ENCODE measurements at regions not wholly inside any gene's neighbourhood (a gene's known extent, or its start where the extent isn't known, plus 50 kb on each side); places are given as distances from the start of the nearest gene placed in this dataset.
"Not testable (repeated sequence)": the region's sequence is repeated elsewhere in the genome, so short reads cannot be mapped to it uniquely, and the experiment has no call there.

DNA sequence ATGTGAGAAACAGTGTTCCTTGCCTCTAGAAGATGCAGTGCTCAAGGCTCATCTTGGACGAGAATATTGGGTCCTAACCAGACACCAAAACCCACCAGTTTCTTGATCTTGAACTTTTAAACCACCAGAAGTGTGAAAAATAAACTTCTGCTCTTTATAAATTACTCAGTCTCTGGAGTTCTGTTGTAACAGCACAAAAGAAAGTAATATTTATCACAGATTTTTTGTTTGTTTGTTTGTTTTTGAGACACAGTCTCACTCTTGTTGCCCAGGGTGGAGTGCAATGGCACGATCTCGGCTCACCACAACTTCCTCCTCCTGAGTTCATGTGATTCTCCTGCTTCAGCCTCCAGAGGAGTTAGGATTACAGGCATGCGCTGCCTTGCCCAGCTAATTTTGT is 371.1 kb upstream of the NDST4 start:
- no peak overlapping the region for H3K4me3 ChIP-seq
- 77% methylated on average over 4 of the region's 4 CpGs for WGBS
- H3K9me3 ChIP-seq: no peaks in the 10 kb centered on the region

DNA sequence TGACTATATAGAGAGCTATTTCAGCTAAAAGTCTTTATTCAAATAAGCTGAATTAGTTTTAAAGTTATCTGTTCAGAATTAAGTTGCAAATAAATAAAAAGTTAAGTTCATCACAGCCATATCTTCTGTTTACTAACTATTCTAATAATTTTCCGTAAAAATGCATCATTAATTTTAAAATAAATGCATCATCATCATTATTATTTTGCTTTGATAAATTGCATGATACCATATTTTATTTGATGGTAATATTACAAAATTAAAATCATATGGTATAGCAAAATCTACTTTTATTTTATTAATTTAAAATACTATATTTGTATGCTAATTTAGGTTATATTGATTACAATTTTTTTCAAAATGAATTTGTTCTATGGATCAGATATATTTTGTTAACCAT is 357.3 kb upstream of the NDST4 start:
- no peaks in the 10 kb centered on the region for H3K27me3 ChIP-seq
- TF ChIP-seq EP300 (IDR thresholded peaks at IDR 0.05) (no peak), CTCF (IDR thresholded peaks at IDR 0.05) (no peak), POLR2AphosphoS5 (IDR thresholded peaks at IDR 0.05) (no peak), POLR2A (IDR thresholded peaks at IDR 0.05; ENCODE audit: low read depth) (no peak)
- H3K27ac ChIP-seq (replicated peaks in 1 of 4): no peak overlapping the region
- DNase-seq (ENCODE audit: extremely low spot score): no peak
- no peaks in the 10 kb centered on the region for H3K36me3 ChIP-seq
- intact Hi-C loops (cut with DNase I): no loop called here
- H3K4me3 ChIP-seq: no peak overlapping the region
- no peaks in the 10 kb centered on the region for H3K9me3 ChIP-seq
- no peaks in the 10 kb centered on the region for H3K4me1 ChIP-seq
- 43% methylated on average over 1 of the region's 1 CpG for WGBS

More for the DNA sequence above, 371.1 kb upstream of the NDST4 start:
- no peaks in the 10 kb centered on the region for H3K36me3 ChIP-seq
- DNase-seq (ENCODE audit: extremely low spot score): no peak
- H3K27me3 ChIP-seq: no peaks in the 10 kb centered on the region
- no peak for TF ChIP-seq POLR2AphosphoS5 (IDR thresholded peaks at IDR 0.05)
- TF ChIP-seq POLR2A (IDR thresholded peaks at IDR 0.05; ENCODE audit: low read depth): no peak
- TF ChIP-seq EP300 (IDR thresholded peaks at IDR 0.05): no peak
- no peak for TF ChIP-seq CTCF (IDR thresholded peaks at IDR 0.05)
- H3K4me1 ChIP-seq: no peaks in the 10 kb centered on the region
- no peak overlapping the region for H3K27ac ChIP-seq (replicated peaks in 1 of 4)
- intact Hi-C loops (cut with DNase I): no loop called here

- intact Hi-C loops (cut with DNase I); DNase-seq (ENCODE audit: extremely low spot score); H3K9me3 ChIP-seq; H3K4me1 ChIP-seq; H3K27ac ChIP-seq (replicated peaks in 1 of 4); H3K4me3 ChIP-seq; H3K36me3 ChIP-seq; H3K27me3 ChIP-seq: not testable (repeated sequence)
- WGBS: 86% methylated on average over 4 of the region's 4 CpGs
Measured at GRCh38 chr4:115459301-115459700, 345.9 kb upstream of the NDST4 start.

- Histone ChIP-seq H3K4me1 (no peaks in the 10 kb centered on the region), H3K9me3 (no peaks in the 10 kb centered on the region)
- no peak for DNase-seq (ENCODE audit: extremely low spot score)
Measured at GRCh38 chr4:115456231-115456630, 342.8 kb upstream of the NDST4 start.

DNA sequence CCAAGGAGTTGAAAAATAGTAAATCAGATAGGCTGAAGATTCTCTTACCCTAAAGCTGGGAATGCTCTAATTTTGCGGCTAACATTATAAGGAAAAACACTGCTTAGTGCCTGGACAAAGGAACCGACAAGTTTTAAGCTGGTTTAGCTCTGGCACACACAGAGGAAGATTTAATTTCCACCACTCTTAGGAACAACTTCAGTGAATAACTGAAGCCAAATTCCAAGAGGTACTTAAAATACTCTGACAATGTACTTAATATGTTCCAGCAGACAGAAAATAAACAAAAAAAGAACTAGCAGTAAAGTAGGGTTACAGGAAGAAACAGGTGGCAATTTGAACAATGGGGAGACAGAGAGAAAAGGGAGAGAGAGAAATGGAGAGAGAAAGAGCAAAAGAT is 340.8 kb upstream of the NDST4 start:
- no peak overlapping the region for H3K27ac ChIP-seq (replicated peaks in 1 of 4)
- no peaks in the 10 kb centered on the region for H3K4me1 ChIP-seq
- TF ChIP-seq POLR2A (IDR thresholded peaks at IDR 0.05; ENCODE audit: low read depth) (no peak), EP300 (IDR thresholded peaks at IDR 0.05) (no peak), POLR2AphosphoS5 (IDR thresholded peaks at IDR 0.05) (no peak), CTCF (IDR thresholded peaks at IDR 0.05) (no peak)
- 31% methylated on average over 2 of the region's 2 CpGs for WGBS
- intact Hi-C loops (cut with DNase I): no loop called here
- no peaks in the 10 kb centered on the region for H3K9me3 ChIP-seq
- DNase-seq (ENCODE audit: extremely low spot score): no peak
- no peaks in the 10 kb centered on the region for H3K36me3 ChIP-seq
- no peak overlapping the region for H3K4me3 ChIP-seq
- no peaks in the 10 kb centered on the region for H3K27me3 ChIP-seq

More at GRCh38 chr4:115456231-115456630, 342.8 kb upstream of the NDST4 start:
- TF ChIP-seq CTCF (IDR thresholded peaks at IDR 0.05) (no peak), POLR2A (IDR thresholded peaks at IDR 0.05; ENCODE audit: low read depth) (no peak), POLR2AphosphoS5 (IDR thresholded peaks at IDR 0.05) (no peak), EP300 (IDR thresholded peaks at IDR 0.05) (no peak)
- H3K27me3 ChIP-seq: no peaks in the 10 kb centered on the region
- intact Hi-C loops (cut with DNase I): no loop called here
- no peaks in the 10 kb centered on the region for H3K36me3 ChIP-seq
- WGBS: 74% methylated on average over 1 of the region's 1 CpG
- no peak overlapping the region for H3K27ac ChIP-seq (replicated peaks in 1 of 4)
- no peak overlapping the region for H3K4me3 ChIP-seq

All from esophagus muscularis mucosa (tissue), 4 donors.